ENCODE measurements at regions not wholly inside any gene's neighbourhood (a gene's known extent, or its start where the extent isn't known, plus 50 kb on each side); places are given as distances from the start of the nearest gene placed in this dataset.

DNA sequence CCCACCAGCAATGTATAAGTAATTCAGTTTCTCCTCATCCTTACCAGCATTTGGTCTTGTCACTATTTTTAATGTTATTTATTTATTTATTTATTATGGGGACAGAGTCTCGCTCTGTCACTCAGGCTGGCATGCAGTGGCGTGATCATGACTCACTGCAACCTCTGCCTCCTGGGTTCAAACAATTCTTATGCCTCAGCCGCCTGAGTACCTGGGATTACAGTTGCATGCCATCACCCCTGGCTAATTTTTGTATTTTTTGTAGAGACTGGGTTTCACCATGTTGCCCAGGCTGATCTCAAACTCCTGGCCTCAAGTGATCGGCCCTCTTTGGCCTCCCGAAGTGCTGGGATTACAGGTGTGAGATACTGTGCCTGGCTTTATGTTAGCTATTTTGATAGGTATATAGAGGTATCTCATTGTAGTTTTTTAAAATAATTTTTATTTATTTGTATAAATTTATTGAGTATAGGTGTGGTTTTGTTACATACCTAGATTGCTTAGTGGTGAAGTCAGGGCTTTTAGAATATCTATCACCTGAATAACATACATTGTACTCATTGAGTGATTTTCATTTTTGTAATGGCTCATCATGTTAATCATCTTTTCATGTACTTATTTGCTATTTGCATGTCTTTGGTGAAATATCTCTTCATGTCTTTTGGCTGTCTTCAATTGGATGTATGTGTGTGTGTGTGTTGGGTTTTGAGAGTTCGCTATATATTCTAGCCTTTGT lies 53.3 kb downstream of the TANC2 start:
- Histone ChIP-seq H3K4me3 (no peak overlapping the region), H3K27ac (ENCODE audit: low read depth in 1 of 2, low read length in 1 of 2) (no peak overlapping the region), H3K4me1 (ENCODE audit: control insufficient read depth in 5 of 5, insufficient read depth in 5 of 5, low read length in 5 of 5) (no peaks in the 10 kb centered on the region), H3K36me3 (ENCODE audit: control insufficient read depth in 4 of 4, insufficient read depth in 4 of 4, low read length in 4 of 4) (peaks cover 0 to 3% (median under 1%) of the 10 kb centered on the region in 4 donors), H3K9ac (ENCODE audit: insufficient read depth in 1 of 2, low read length in 2 of 2) (no peak overlapping the region), H3K27me3 (ENCODE audit: control insufficient read depth in 3 of 3, insufficient read depth in 3 of 3, low read length in 2 of 3) (no peaks in the 10 kb centered on the region), H3K9me3 (ENCODE audit: control insufficient read depth in 4 of 4, insufficient read depth in 3 of 4, low read length in 3 of 4) (no peaks in the 10 kb centered on the region)
- TF ChIP-seq, protein P1, sequence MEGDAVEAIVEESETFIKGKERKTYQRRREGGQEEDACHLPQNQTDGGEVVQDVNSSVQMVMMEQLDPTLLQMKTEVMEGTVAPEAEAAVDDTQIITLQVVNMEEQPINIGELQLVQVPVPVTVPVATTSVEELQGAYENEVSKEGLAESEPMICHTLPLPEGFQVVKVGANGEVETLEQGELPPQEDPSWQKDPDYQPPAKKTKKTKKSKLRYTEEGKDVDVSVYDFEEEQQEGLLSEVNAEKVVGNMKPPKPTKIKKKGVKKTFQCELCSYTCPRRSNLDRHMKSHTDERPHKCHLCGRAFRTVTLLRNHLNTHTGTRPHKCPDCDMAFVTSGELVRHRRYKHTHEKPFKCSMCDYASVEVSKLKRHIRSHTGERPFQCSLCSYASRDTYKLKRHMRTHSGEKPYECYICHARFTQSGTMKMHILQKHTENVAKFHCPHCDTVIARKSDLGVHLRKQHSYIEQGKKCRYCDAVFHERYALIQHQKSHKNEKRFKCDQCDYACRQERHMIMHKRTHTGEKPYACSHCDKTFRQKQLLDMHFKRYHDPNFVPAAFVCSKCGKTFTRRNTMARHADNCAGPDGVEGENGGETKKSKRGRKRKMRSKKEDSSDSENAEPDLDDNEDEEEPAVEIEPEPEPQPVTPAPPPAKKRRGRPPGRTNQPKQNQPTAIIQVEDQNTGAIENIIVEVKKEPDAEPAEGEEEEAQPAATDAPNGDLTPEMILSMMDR (IDR thresholded peaks at IDR 0.05; ENCODE audit: control extremely low read depth, extremely low read depth): no peak
- ATAC-seq (ENCODE audit: insufficient read depth, low FRiP score) (no peak), DNase-seq (no peak)
- 97 to 100% methylated on average over 6 of the region's 6 CpGs for WGBS, 2 donors

DNA sequence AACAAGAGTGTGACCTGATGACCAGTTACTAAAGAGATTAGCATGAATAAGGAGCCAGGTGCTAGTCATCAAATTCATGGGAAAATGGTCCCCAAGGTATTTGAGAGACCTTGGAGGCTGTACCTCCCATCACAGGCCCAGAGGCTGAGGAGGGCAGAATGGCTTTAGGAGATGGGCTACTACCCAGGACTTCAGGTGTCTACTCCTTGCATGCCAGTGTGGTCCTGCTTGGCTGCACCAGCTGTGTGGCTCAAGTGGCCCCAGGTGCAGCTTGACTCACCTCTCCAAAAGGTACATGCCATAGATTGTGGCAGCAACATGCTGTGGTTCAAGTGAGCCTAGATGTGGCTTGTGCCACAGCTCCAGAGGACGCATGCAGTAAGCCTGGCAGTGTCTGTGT lies 56.5 kb downstream of the TANC2 start:
- H3K27me3 ChIP-seq (ENCODE audit: control insufficient read depth in 3 of 3, insufficient read depth in 3 of 3, low read length in 2 of 3): no peaks in the 10 kb centered on the region
- TF ChIP-seq, protein P1 (IDR thresholded peaks at IDR 0.05; ENCODE audit: control extremely low read depth, extremely low read depth): no peak
- H3K4me1 ChIP-seq (ENCODE audit: control insufficient read depth in 5 of 5, insufficient read depth in 5 of 5, low read length in 5 of 5): no peaks in the 10 kb centered on the region
- H3K4me3 ChIP-seq: no peak overlapping the region
- WGBS, 2 donors: 94 to 96% methylated on average over 1 of the region's 1 CpG
- no peak overlapping the region for H3K9ac ChIP-seq (ENCODE audit: insufficient read depth in 1 of 2, low read length in 2 of 2)
- H3K36me3 ChIP-seq (ENCODE audit: control insufficient read depth in 4 of 4, insufficient read depth in 4 of 4, low read length in 4 of 4): peaks cover 0 to 3% (median under 1%) of the 10 kb centered on the region in 4 donors
- no peak for DNase-seq
- no peaks in the 10 kb centered on the region for H3K9me3 ChIP-seq (ENCODE audit: control insufficient read depth in 4 of 4, insufficient read depth in 3 of 4, low read length in 3 of 4)
- no peak for ATAC-seq (ENCODE audit: insufficient read depth, low FRiP score)
- H3K27ac ChIP-seq (ENCODE audit: low read depth in 1 of 2, low read length in 1 of 2): no peak overlapping the region

DNA sequence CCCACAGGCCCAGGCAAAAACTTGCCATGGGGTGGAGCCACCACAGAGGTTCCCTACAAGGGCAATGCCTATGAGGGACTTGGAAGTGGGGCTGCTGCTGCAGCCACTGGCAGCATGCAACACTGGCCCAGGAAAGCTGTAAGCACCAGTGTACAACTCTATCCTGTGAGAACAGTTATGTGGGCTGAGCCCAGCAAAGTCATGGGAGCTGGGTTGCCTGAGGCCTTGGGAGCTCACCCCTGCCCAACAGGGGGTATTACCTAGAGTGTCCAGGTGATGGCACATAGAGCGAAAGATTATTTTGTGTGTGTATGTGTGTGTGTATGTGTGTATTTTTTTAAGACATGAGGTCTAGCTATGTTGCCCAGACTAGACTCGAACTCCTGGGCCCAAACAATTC lies 57.0 kb downstream of the TANC2 start:
- WGBS, 2 donors: 97 to 100% methylated on average over 2 of the region's 2 CpGs
- TF ChIP-seq, protein P1 (IDR thresholded peaks at IDR 0.05; ENCODE audit: control extremely low read depth, extremely low read depth): no peak
- Histone ChIP-seq H3K9ac (ENCODE audit: insufficient read depth in 1 of 2, low read length in 2 of 2) (no peak overlapping the region), H3K36me3 (ENCODE audit: control insufficient read depth in 4 of 4, insufficient read depth in 4 of 4, low read length in 4 of 4) (peaks cover 0 to 3% (median under 1%) of the 10 kb centered on the region in 4 donors), H3K4me1 (ENCODE audit: control insufficient read depth in 5 of 5, insufficient read depth in 5 of 5, low read length in 5 of 5) (no peaks in the 10 kb centered on the region), H3K27me3 (ENCODE audit: control insufficient read depth in 3 of 3, insufficient read depth in 3 of 3, low read length in 2 of 3) (no peaks in the 10 kb centered on the region), H3K27ac (ENCODE audit: low read depth in 1 of 2, low read length in 1 of 2) (no peak overlapping the region), H3K9me3 (ENCODE audit: control insufficient read depth in 4 of 4, insufficient read depth in 3 of 4, low read length in 3 of 4) (no peaks in the 10 kb centered on the region), H3K4me3 (no peak overlapping the region)
- no peak for DNase-seq
- no peak for ATAC-seq (ENCODE audit: insufficient read depth, low FRiP score)
